ENCODE measurements at regions not wholly inside any gene's neighbourhood (a gene's known extent, or its start where the extent isn't known, plus 50 kb on each side); places are given as distances from the start of the nearest gene placed in this dataset.
A peak's percentile ranks its signal among the peaks of the same experiment; 100 is the strongest.

DNA sequence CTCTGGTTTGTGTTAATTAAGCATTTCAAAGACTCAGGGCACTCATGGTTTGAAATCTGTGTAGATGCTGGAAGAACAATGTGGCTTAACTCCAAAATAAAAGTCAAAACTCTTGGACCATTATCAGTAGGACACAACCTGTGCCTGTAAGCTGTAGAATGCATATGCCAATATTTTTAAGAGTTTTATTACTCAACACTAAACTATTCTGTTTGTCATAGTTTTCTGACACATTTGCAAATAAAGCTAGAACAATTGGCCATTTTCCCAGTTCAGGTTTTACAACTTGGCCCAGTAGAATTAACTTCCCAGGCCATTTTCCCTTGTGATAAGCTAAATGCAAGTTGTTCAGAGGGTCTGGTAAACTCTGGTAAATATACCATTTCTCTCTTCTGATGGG lies 713.1 kb downstream of the CBLN2 start:
- TF ChIP-seq, protein P1, sequence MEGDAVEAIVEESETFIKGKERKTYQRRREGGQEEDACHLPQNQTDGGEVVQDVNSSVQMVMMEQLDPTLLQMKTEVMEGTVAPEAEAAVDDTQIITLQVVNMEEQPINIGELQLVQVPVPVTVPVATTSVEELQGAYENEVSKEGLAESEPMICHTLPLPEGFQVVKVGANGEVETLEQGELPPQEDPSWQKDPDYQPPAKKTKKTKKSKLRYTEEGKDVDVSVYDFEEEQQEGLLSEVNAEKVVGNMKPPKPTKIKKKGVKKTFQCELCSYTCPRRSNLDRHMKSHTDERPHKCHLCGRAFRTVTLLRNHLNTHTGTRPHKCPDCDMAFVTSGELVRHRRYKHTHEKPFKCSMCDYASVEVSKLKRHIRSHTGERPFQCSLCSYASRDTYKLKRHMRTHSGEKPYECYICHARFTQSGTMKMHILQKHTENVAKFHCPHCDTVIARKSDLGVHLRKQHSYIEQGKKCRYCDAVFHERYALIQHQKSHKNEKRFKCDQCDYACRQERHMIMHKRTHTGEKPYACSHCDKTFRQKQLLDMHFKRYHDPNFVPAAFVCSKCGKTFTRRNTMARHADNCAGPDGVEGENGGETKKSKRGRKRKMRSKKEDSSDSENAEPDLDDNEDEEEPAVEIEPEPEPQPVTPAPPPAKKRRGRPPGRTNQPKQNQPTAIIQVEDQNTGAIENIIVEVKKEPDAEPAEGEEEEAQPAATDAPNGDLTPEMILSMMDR (IDR thresholded peaks at IDR 0.05): no peak
- TF ChIP-seq, protein P2, sequence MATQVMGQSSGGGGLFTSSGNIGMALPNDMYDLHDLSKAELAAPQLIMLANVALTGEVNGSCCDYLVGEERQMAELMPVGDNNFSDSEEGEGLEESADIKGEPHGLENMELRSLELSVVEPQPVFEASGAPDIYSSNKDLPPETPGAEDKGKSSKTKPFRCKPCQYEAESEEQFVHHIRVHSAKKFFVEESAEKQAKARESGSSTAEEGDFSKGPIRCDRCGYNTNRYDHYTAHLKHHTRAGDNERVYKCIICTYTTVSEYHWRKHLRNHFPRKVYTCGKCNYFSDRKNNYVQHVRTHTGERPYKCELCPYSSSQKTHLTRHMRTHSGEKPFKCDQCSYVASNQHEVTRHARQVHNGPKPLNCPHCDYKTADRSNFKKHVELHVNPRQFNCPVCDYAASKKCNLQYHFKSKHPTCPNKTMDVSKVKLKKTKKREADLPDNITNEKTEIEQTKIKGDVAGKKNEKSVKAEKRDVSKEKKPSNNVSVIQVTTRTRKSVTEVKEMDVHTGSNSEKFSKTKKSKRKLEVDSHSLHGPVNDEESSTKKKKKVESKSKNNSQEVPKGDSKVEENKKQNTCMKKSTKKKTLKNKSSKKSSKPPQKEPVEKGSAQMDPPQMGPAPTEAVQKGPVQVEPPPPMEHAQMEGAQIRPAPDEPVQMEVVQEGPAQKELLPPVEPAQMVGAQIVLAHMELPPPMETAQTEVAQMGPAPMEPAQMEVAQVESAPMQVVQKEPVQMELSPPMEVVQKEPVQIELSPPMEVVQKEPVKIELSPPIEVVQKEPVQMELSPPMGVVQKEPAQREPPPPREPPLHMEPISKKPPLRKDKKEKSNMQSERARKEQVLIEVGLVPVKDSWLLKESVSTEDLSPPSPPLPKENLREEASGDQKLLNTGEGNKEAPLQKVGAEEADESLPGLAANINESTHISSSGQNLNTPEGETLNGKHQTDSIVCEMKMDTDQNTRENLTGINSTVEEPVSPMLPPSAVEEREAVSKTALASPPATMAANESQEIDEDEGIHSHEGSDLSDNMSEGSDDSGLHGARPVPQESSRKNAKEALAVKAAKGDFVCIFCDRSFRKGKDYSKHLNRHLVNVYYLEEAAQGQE (IDR thresholded peaks at IDR 0.05; ENCODE audit: insufficient read depth in 1 of 2, low read depth in 2 of 2, low read length in 1 of 2): no peak
- TF ChIP-seq POLR2AphosphoS5 (IDR thresholded peaks at IDR 0.05; ENCODE audit: low read depth, low read length) (peak; percentile 23; the same call in 1 of the 2 replicates), SIN3A (IDR thresholded peaks at IDR 0.05; ENCODE audit: borderline replicate concordance, insufficient read depth, low read depth, low read length) (no peak), TCF7L2 (IDR thresholded peaks at IDR 0.05; ENCODE audit: low read depth, low read length) (no peak)
